Astrocyte of the cerebellum (primary cell): ENCODE measurements at regions not wholly inside any gene's neighbourhood (a gene's known extent, or its start where the extent isn't known, plus 50 kb on each side); places are given as distances from the start of the nearest gene placed in this dataset.

Experiments used
- DNase-seq: peaks from one replicate; pipeline ENCODE4 v3.0.0-alpha.2; 2011; ENCODE audit warnings: low read depth
- H3K4me3 ChIP-seq: 2 replicates; pipeline ENCODE4 v1.5.1; 2011; ENCODE audit warnings: mild to moderate bottlenecking, low read depth, low read length, moderate library complexity
- CTCF ChIP-seq: IDR thresholded peaks from 2 replicates; pipeline ENCODE4 v1.5.1; 2012; ENCODE audit warnings: low read length, low read depth, moderate library complexity, mild to moderate bottlenecking; ENCODE audit errors: missing control alignments
- in situ Hi-C: cut with HindIII; loops from 2 replicates; pipeline ENCODE4 v1.10.0; 2017; ENCODE audit warnings: low sequenced_read_pairs

- no peak overlapping the region for H3K4me3 ChIP-seq
- in situ Hi-C loops, result no loop called here
- DNase-seq, result no peak
- TF ChIP-seq CTCF, result no peak
Observed at GRCh38 chr10:107481224-107481623, 316.7 kb upstream of the SORCS1 start.

- TF ChIP-seq CTCF, result no peak
- DNase-seq, result no peak
- H3K4me3 ChIP-seq, result no peak overlapping the region
- in situ Hi-C loops, result no loop called here
Observed at GRCh38 chr10:107480781-107481180, 316.3 kb upstream of the SORCS1 start.

GRCh38 chr10:107477266-107477665, 312.8 kb upstream of the SORCS1 start:
- in situ Hi-C loops, result no loop called here
- H3K4me3 ChIP-seq, result no peak overlapping the region
- no peak for DNase-seq
- no peak for TF ChIP-seq CTCF

- H3K4me3 ChIP-seq, result no peak overlapping the region
- no peak for DNase-seq
- in situ Hi-C loops, result no loop called here
- TF ChIP-seq CTCF, result no peak
Observed at GRCh38 chr10:107476408-107476807, 311.9 kb upstream of the SORCS1 start.

- in situ Hi-C loops, result no loop called here
- TF ChIP-seq CTCF, result no peak
- H3K4me3 ChIP-seq, result no peak overlapping the region
- no peak for DNase-seq
Observed at GRCh38 chr10:107474650-107475049, 310.1 kb upstream of the SORCS1 start.

- in situ Hi-C loops, result no loop called here
- no peak for TF ChIP-seq CTCF
- no peak for DNase-seq
- no peak overlapping the region for H3K4me3 ChIP-seq
Observed at GRCh38 chr10:107473225-107473624, 308.7 kb upstream of the SORCS1 start.

- no peak overlapping the region for H3K4me3 ChIP-seq
- no peak for DNase-seq
- in situ Hi-C loops, result no loop called here
- TF ChIP-seq CTCF, result no peak
Observed at GRCh38 chr10:107471911-107472310, 307.4 kb upstream of the SORCS1 start.
